Glutamatergic neuron (in vitro differentiated cells): ENCODE measurements at regions not wholly inside any gene's neighbourhood (a gene's known extent, or its start where the extent isn't known, plus 50 kb on each side); places are given as distances from the start of the nearest gene placed in this dataset.

Experiments
- DNase-seq: peaks from one replicate; pipeline ENCODE4 v3.0.0; 2022
- H3K27ac Mint-ChIP-seq: one replicate; pipeline ENCODE4 v1.8.0; 2020; ENCODE audit warnings: mild to moderate bottlenecking, mixed read lengths, inconsistent platforms; ENCODE audit not compliant: unreplicated experiment
- H3K27me3 Mint-ChIP-seq: one replicate; pipeline ENCODE4 v1.8.0; 2020; ENCODE audit warnings: mild to moderate bottlenecking, moderate library complexity, mixed read lengths, inconsistent platforms; ENCODE audit not compliant: unreplicated experiment
- H3K36me3 Mint-ChIP-seq: one replicate; pipeline ENCODE4 v1.8.0; 2020; ENCODE audit warnings: mild to moderate bottlenecking, mixed read lengths, inconsistent platforms; ENCODE audit not compliant: unreplicated experiment
- H3K4me1 Mint-ChIP-seq: one replicate; pipeline ENCODE4 v1.8.0; 2020; ENCODE audit warnings: mild to moderate bottlenecking, low read depth, mixed read lengths, inconsistent platforms; ENCODE audit not compliant: unreplicated experiment
- H3K4me3 Mint-ChIP-seq: one replicate; pipeline ENCODE4 v1.8.0; 2020; ENCODE audit warnings: mild to moderate bottlenecking, mixed read lengths, inconsistent platforms; ENCODE audit not compliant: unreplicated experiment
- H3K9me3 Mint-ChIP-seq: one replicate; pipeline ENCODE4 v1.8.0; 2020; ENCODE audit warnings: mild to moderate bottlenecking, moderate library complexity, mixed read lengths, inconsistent platforms; ENCODE audit not compliant: unreplicated experiment
- TF ChIP-seq, protein P1 (sequence below): fragments of 200-600 bp; sonication (generic); IDR thresholded peaks from one replicate; pipeline ENCODE4 v1.5.0; 2021; ENCODE audit not compliant: partially characterized antibody, unreplicated experiment

DNA sequence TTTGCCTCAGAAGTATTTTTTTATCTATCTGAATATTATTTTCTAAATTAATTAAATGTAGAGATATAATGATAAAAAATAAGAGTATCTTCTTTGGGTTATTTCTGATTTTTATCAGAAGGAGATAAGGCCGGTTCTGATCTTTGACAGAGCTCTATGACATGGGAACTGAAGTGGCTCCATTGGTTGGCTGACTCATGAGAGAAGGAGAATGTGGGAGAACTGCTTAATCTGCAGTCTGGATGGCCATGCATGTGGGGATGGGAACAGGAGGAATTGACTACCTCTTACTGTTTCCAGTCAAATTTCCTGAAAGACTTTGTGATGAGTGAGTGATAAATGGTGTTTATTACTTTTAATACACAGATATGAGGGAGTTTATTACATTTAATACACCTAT lies 155.8 kb upstream of the ATP2B1 start:
- H3K27ac Mint-ChIP-seq: peak overlapping the region; percentile 36
- H3K9me3 Mint-ChIP-seq: peaks cover 2% of the 10 kb centered on the region
- no peaks in the 10 kb centered on the region for H3K36me3 Mint-ChIP-seq
- no peaks in the 10 kb centered on the region for H3K27me3 Mint-ChIP-seq
- no peak for DNase-seq
- no peak overlapping the region for H3K4me3 Mint-ChIP-seq
- H3K4me1 Mint-ChIP-seq: peaks cover 15% of the 10 kb centered on the region
- TF ChIP-seq, protein P1, sequence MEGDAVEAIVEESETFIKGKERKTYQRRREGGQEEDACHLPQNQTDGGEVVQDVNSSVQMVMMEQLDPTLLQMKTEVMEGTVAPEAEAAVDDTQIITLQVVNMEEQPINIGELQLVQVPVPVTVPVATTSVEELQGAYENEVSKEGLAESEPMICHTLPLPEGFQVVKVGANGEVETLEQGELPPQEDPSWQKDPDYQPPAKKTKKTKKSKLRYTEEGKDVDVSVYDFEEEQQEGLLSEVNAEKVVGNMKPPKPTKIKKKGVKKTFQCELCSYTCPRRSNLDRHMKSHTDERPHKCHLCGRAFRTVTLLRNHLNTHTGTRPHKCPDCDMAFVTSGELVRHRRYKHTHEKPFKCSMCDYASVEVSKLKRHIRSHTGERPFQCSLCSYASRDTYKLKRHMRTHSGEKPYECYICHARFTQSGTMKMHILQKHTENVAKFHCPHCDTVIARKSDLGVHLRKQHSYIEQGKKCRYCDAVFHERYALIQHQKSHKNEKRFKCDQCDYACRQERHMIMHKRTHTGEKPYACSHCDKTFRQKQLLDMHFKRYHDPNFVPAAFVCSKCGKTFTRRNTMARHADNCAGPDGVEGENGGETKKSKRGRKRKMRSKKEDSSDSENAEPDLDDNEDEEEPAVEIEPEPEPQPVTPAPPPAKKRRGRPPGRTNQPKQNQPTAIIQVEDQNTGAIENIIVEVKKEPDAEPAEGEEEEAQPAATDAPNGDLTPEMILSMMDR: no peak

DNA sequence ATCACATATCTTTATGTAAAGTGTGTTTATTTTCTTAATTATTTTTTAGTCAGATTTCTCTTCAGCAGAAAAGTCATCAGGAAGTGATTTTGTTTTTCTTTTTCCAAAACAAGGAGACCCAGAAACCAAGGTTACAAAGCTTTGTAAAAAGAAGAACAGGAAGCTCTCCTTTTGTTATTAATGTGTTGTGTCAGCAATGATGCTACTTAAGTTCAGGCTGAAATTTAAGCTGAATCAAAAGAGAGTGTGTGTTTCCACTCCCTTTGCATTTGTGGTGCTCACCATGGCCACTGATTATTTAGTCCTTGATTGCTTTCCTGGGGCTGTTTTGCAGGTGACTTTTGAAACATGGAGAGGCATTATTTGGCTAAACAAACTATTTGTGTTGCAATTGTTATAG lies 155.3 kb upstream of the ATP2B1 start:
- Mint-ChIP-seq H3K9me3 (peaks cover 2% of the 10 kb centered on the region), H3K27me3 (no peaks in the 10 kb centered on the region), H3K36me3 (no peaks in the 10 kb centered on the region), H3K4me3 (no peak overlapping the region), H3K4me1 (peaks cover 15% of the 10 kb centered on the region), H3K27ac (no peak overlapping the region)
- TF ChIP-seq, protein P1: no peak
- no peak for DNase-seq

DNA sequence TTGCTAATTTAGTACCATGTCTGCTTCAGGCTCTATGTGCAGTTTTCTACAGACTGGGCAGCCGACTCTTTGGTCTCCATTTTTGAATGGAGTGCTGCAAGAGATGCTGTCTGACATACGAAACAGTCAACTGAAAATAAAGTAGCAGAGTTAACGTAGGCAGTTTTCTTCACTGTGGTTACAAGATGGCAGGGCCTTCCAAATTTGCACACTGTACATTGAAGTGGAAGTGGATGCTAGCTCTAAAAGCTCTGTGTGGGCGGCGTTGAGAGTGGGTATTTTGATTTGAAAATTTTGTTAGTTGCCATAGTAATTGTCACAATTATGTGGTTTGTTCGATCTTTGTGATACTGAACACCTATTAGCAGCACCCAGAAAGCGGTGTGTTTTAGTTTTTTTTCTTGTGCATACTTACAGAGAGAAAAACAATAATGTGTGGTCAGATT lies 154.9 kb upstream of the ATP2B1 start:
- no peak for DNase-seq
- no peaks in the 10 kb centered on the region for H3K27me3 Mint-ChIP-seq
- peak overlapping the region; percentile 31 for H3K27ac Mint-ChIP-seq
- TF ChIP-seq, protein P1: no peak
- H3K4me1 Mint-ChIP-seq: peaks cover 15% of the 10 kb centered on the region
- H3K36me3 Mint-ChIP-seq: no peaks in the 10 kb centered on the region
- H3K4me3 Mint-ChIP-seq: no peak overlapping the region
- H3K9me3 Mint-ChIP-seq: peaks cover 2% of the 10 kb centered on the region

DNA sequence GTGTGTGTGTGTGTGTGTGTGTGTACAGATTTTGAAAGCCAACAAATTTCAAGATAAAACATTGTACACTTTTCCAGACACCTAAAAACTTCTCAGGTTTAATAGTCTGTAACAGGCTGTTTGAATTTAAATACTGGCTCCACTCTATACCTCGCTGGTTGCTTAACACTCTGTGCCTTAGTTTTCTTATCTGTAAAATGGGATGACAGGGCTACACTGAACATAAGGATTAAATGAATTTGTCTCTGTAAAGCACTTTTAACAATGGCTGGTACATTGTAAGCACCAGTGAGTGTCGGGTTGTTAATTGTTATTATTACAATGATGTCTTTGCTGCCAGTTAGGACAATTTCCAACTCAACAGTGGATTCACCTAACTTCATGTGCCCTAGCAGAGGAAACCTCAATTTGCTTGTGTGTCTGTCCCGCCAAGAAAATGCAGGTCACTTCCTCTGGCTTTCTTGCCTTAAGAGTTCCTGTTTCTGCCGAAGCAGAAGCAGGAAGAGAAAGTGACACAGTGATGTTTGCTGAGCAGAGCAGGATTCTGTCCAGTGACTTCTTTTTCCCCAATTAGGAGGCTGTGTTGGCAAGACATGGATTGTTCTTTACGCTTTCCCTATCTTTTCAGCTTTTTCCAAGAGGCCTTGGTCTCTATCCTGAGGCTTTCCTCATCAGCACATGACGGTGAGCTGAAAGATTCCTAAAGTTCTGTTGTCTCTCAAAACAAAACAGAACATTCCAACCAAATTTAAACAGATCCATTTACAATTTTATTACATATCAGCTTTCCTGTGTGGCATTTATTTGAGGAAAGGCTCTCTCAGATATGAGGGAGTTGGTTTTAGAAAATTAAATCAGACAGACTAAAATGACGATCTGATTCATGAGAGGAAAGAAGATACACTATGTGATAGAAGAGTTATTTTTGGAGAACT lies 154.1 kb upstream of the ATP2B1 start:
- Mint-ChIP-seq H3K27ac (no peak overlapping the region), H3K4me1 (peaks cover 15% of the 10 kb centered on the region), H3K4me3 (no peak overlapping the region), H3K9me3 (peaks cover 2% of the 10 kb centered on the region), H3K27me3 (no peaks in the 10 kb centered on the region), H3K36me3 (no peaks in the 10 kb centered on the region)
- DNase-seq: no peak
- TF ChIP-seq, protein P1: no peak

DNA sequence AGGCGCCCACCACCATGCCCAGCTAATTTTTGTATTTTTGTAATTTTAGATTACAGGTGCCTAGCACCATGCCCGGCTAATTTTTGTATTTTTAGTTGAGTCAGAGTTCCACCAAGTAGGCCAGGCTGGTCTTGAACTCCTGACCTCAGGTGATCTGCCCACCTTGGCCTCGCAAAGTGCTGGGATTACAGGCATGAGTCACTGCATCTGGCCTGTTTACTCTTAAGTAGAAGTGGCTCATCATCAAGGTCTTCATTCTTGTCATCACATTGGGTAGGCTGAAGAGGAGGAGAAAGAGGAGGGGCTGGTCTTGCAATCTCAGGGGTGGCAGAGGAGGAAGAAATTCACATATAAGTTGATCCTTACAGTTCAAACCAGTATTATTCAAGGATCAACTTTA lies 152.4 kb upstream of the ATP2B1 start:
- H3K4me1 Mint-ChIP-seq: peaks cover 12% of the 10 kb centered on the region
- no peaks in the 10 kb centered on the region for H3K27me3 Mint-ChIP-seq
- TF ChIP-seq, protein P1: no peak
- peaks cover 2% of the 10 kb centered on the region for H3K9me3 Mint-ChIP-seq
- H3K4me3 Mint-ChIP-seq: no peak overlapping the region
- no peak for DNase-seq
- no peaks in the 10 kb centered on the region for H3K36me3 Mint-ChIP-seq
- H3K27ac Mint-ChIP-seq: no peak overlapping the region
